MM.1S (cell line): ENCODE measurements at regions not wholly inside any gene's neighbourhood (a gene's known extent, or its start where the extent isn't known, plus 50 kb on each side); places are given as distances from the start of the nearest gene placed in this dataset.

Source experiments
- EZH2 ChIP-seq: fragments of 300-600 bp; sonication (generic); optimal IDR thresholded peaks from 2 replicates; pipeline ENCODE3; 2017; ENCODE audit warnings: low read depth, mild to moderate bottlenecking, antibody characterized with exemption, low read length, mixed read lengths
- TF ChIP-seq, protein P1 (sequence below): fragments of 300-600 bp; sonication (generic); IDR thresholded peaks from 2 replicates; pipeline ENCODE4 v1.5.1; 2016; ENCODE audit warnings: antibody characterized with exemption, low read length, mixed read lengths

DNA sequence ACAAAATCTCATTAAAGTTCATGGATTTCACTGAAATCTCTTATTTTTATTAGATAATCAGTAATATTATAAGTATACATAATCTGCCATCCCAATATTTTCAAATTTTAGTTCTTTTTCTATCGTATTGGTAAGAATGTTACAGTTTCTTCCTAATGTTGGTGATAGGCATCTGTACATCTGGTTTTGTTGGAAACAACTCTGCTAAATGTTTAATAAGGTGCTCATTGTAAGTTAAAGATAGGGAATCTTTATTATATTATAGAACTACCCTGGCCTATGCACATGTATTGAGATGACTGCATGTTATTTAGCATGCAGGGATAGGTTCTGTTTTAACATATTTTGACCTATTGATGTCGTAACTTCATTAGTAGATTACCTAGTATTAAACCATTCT is 188.6 kb upstream of the PRPS1L1 start:
- TF ChIP-seq, protein P1, sequence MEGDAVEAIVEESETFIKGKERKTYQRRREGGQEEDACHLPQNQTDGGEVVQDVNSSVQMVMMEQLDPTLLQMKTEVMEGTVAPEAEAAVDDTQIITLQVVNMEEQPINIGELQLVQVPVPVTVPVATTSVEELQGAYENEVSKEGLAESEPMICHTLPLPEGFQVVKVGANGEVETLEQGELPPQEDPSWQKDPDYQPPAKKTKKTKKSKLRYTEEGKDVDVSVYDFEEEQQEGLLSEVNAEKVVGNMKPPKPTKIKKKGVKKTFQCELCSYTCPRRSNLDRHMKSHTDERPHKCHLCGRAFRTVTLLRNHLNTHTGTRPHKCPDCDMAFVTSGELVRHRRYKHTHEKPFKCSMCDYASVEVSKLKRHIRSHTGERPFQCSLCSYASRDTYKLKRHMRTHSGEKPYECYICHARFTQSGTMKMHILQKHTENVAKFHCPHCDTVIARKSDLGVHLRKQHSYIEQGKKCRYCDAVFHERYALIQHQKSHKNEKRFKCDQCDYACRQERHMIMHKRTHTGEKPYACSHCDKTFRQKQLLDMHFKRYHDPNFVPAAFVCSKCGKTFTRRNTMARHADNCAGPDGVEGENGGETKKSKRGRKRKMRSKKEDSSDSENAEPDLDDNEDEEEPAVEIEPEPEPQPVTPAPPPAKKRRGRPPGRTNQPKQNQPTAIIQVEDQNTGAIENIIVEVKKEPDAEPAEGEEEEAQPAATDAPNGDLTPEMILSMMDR: no peak
- no peak for TF ChIP-seq EZH2
